ENCODE measurements at regions not wholly inside any gene's neighbourhood (a gene's known extent, or its start where the extent isn't known, plus 50 kb on each side); places are given as distances from the start of the nearest gene placed in this dataset.
"Not testable (repeated sequence)": the region's sequence is repeated elsewhere in the genome, so short reads cannot be mapped to it uniquely, and the experiment has no call there.

DNA sequence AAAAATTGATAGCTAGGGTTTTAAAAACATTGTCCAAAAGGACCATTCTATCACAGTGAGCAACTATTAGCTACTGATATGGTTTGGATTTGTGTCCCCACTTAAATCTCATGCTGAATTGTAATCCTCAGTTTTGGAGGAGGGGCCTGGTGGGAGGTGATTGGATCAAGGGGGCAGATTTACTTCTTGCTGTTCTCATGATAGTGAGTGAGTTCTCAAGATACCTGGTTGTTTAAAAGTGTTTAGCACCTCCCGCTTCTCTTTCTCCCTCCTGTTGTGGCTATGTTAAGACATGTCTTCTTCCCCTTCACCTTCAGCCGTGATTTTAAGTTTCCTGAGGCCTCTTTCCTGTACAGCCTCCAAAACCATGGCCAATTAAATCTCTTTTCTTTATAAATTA is 500.4 kb upstream of the POT1 start:
- H3K27me3 ChIP-seq = no peaks in the 10 kb centered on the region
- no peaks in the 10 kb centered on the region for H3K36me3 ChIP-seq
- no peaks in the 10 kb centered on the region for H3K9me3 ChIP-seq
- no peaks in the 10 kb centered on the region for H3K4me1 ChIP-seq
- ATAC-seq (ENCODE audit: low FRiP score in 2 of 2) = no peak
- no peak for TF ChIP-seq POLR2AphosphoS5 (IDR thresholded peaks at IDR 0.05)
- TF ChIP-seq EP300 (IDR thresholded peaks at IDR 0.05) = no peak
- no peak for TF ChIP-seq CTCF (IDR thresholded peaks at IDR 0.05)
- no peak for TF ChIP-seq POLR2A (IDR thresholded peaks at IDR 0.05)
- DNase-seq = no peak
- no peak overlapping the region for H3K27ac ChIP-seq
- WGBS, 2 donors = 85 to 88% methylated on average over 2 of the region's 2 CpGs
- H3K4me3 ChIP-seq = no peak overlapping the region

- no peaks in the 10 kb centered on the region for H3K4me1 ChIP-seq
- H3K36me3 ChIP-seq = no peaks in the 10 kb centered on the region
- no peak overlapping the region for H3K4me3 ChIP-seq
- ATAC-seq (ENCODE audit: low FRiP score in 2 of 2) (no peak), DNase-seq (no peak)
- H3K27ac ChIP-seq = no peak overlapping the region
- H3K9me3 ChIP-seq = no peaks in the 10 kb centered on the region
- WGBS, 2 donors = 57 to 70% methylated on average over 1 of the region's 1 CpG
- H3K27me3 ChIP-seq = no peaks in the 10 kb centered on the region
- no peak for TF ChIP-seq POLR2A (IDR thresholded peaks at IDR 0.05)
- TF ChIP-seq EP300 (IDR thresholded peaks at IDR 0.05) = no peak
- no peak for TF ChIP-seq CTCF (IDR thresholded peaks at IDR 0.05)
- TF ChIP-seq POLR2AphosphoS5 (IDR thresholded peaks at IDR 0.05) = no peak
Measured at GRCh38 chr7:125427676-125428075, 498.1 kb upstream of the POT1 start.

GRCh38 chr7:125425506-125425905 is 495.9 kb upstream of the POT1 start:
- ATAC-seq (ENCODE audit: low FRiP score in 2 of 2) = no peak
- no peaks in the 10 kb centered on the region for H3K27me3 ChIP-seq
- no peaks in the 10 kb centered on the region for H3K4me1 ChIP-seq
- no peaks in the 10 kb centered on the region for H3K9me3 ChIP-seq
- no peaks in the 10 kb centered on the region for H3K36me3 ChIP-seq
- no peak for DNase-seq
- TF ChIP-seq EP300 (IDR thresholded peaks at IDR 0.05) (no peak), POLR2A (IDR thresholded peaks at IDR 0.05) (no peak), POLR2AphosphoS5 (IDR thresholded peaks at IDR 0.05) (no peak), CTCF (IDR thresholded peaks at IDR 0.05) (no peak)
- WGBS, 2 donors = 92 to 98% methylated on average over 2 of the region's 2 CpGs
- H3K27ac ChIP-seq = no peak overlapping the region
- no peak overlapping the region for H3K4me3 ChIP-seq

GRCh38 chr7:125424721-125425120 is 495.1 kb upstream of the POT1 start:
- DNase-seq (no peak), ATAC-seq (ENCODE audit: low FRiP score in 2 of 2) (no peak)
- H3K4me3 ChIP-seq = no peak overlapping the region
- TF ChIP-seq POLR2AphosphoS5 (IDR thresholded peaks at IDR 0.05) (no peak), CTCF (IDR thresholded peaks at IDR 0.05) (no peak), EP300 (IDR thresholded peaks at IDR 0.05) (no peak), POLR2A (IDR thresholded peaks at IDR 0.05) (no peak)
- WGBS, 2 donors = 43 to 51% methylated on average over 3 of the region's 3 CpGs
- H3K9me3 ChIP-seq = no peaks in the 10 kb centered on the region
- H3K27ac ChIP-seq = no peak overlapping the region
- no peaks in the 10 kb centered on the region for H3K36me3 ChIP-seq
- no peaks in the 10 kb centered on the region for H3K4me1 ChIP-seq
- no peaks in the 10 kb centered on the region for H3K27me3 ChIP-seq

GRCh38 chr7:125423458-125424155 is 494.0 kb upstream of the POT1 start:
- ATAC-seq (ENCODE audit: low FRiP score in 2 of 2) (no peak), DNase-seq (no peak)
- H3K27me3 ChIP-seq = no peaks in the 10 kb centered on the region
- no peaks in the 10 kb centered on the region for H3K36me3 ChIP-seq
- no peaks in the 10 kb centered on the region for H3K4me1 ChIP-seq
- H3K4me3 ChIP-seq = no peak overlapping the region
- H3K27ac ChIP-seq = no peak overlapping the region
- TF ChIP-seq CTCF (IDR thresholded peaks at IDR 0.05) (no peak), POLR2A (IDR thresholded peaks at IDR 0.05) (no peak), EP300 (IDR thresholded peaks at IDR 0.05) (no peak), POLR2AphosphoS5 (IDR thresholded peaks at IDR 0.05) (no peak)
- no peaks in the 10 kb centered on the region for H3K9me3 ChIP-seq

DNA sequence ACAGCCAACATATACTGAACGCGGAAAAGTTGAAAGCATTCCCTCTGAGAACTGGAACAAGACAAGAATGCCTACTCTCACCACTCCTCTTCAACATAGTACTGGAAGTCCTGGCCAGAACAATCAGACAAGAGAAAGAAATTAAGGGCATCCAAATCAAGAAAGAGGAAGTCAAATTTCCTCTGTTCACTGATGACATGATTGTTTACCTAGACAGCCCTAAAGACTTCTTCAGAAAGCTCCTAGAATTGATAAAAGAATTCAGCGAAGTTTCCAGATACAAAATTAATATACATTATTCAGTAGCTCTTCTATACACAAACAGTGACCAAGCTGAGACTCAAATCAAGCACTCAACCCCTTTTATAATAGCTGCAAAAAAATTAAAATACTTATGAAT is 491.8 kb upstream of the POT1 start:
- H3K4me1 ChIP-seq; H3K27ac ChIP-seq; ATAC-seq (ENCODE audit: low FRiP score in 2 of 2); H3K27me3 ChIP-seq; H3K4me3 ChIP-seq; H3K36me3 ChIP-seq; H3K9me3 ChIP-seq; DNase-seq: not testable (repeated sequence)
- 81 to 90% methylated on average over 3 of the region's 3 CpGs for WGBS, 2 donors
